Left ventricle myocardium superior (tissue), 1 donor: ENCODE measurements at regions not wholly inside any gene's neighbourhood (a gene's known extent, or its start where the extent isn't known, plus 50 kb on each side); places are given as distances from the start of the nearest gene placed in this dataset.
A peak's percentile ranks its signal among the peaks of the same experiment; 100 is the strongest.

Experiments
- ATAC-seq: fragments of 200-7000 bp; cut with Tn5 transposase; one replicate; pipeline ENCODE4 v1.9.1; 2020; ENCODE audit warnings: mild to moderate bottlenecking, moderate library complexity
- DNase-seq: peaks from one replicate; pipeline ENCODE4 v3.0.0-alpha.2; 2020
- intact Hi-C: fragments of 100-400 bp; cut with micrococcal nuclease; formaldehyde crosslinking; loops from one replicate; pipeline ENCODE4 v1.11.0; 2022
- donor health status: DM: no; HTN: yes; CAD: no; lungs with severe emphysema.

- intact Hi-C loops, result no loop called here
- no peak for DNase-seq
- no peak for ATAC-seq
These were observed 94.7 kb upstream of the GPM6B start for GRCh38 chrX:13911586-13911985.

GRCh38 chrX:13906093-13906492 lies 89.2 kb upstream of the GPM6B start:
- no peak for ATAC-seq
- intact Hi-C loops, result no loop called here

GRCh38 chrX:13903405-13903804 lies 86.5 kb upstream of the GPM6B start:
- intact Hi-C loops, result no loop called here
- DNase-seq (no peak), ATAC-seq (no peak)

More at GRCh38 chrX:13906093-13906492, 89.2 kb upstream of the GPM6B start:
- DNase-seq, result no peak

DNA sequence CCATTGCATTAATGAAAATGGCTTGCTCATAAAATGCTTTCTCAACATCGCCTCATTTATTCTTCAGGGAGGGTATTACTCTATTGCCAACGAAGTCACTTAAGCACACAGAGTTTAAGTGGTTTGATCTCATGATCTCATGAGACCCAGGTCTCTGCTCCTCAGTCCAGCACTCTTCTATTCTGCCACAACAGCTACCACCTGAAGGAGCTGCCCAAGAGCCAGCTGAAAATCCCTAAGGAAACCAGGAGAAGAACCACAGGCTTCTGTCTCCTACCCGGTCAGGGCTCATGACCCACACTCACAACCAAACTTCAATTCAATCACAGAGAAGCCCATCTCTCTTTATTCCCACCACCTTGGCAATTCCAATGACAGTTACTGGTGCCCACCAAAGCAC lies 85.5 kb upstream of the GPM6B start:
- ATAC-seq, result no peak

DNA sequence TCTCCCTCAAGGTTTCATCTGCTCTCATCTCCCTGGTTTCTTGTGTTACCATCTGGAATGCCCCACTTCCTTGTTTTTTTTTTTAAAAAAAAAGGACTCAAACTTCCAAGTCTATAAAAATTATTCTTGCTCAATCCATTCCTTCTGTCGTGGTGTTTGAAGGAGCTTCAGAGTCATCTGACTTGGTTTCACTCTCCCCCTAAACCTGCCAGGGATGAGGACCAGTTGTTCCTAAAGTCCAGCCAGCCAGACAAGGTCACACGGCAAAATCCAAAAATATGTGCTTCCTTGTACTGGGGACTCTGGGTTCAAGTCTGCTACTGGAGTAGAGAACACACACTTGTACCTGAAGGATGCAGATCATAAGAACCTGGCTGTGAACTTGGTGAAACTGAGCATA lies 84.5 kb upstream of the GPM6B start:
- DNase-seq, result no peak
- ATAC-seq, result no peak
- intact Hi-C loops, result no loop called here

More for the DNA sequence above, 85.5 kb upstream of the GPM6B start:
- DNase-seq, result no peak
- intact Hi-C loops, result no loop called here

- ATAC-seq, result no peak
- intact Hi-C loops, result no loop called here
These were observed 83.5 kb upstream of the GPM6B start for GRCh38 chrX:13900351-13900750.

DNA sequence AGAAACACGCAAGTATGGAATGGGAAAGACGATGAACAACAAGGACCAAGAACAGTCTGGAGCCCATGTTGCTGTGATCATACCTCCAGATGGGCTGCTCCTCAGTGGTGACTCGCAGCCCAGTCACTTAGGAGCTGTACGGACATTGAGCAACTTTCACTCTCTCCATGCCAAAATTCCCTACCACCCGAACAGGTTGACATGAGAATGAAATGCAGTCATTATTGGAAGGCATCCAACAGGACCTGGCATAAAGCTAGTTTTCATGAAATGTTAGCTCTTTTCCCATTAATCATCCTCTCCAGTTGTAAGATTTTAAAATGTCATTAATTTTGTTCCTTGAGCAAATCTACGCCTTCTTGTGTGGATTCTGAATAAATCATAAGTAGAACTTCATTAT lies 82.7 kb upstream of the GPM6B start:
- DNase-seq (no peak), ATAC-seq (peak; percentile 41)
- intact Hi-C loops, result no loop called here

More at GRCh38 chrX:13900351-13900750, 83.5 kb upstream of the GPM6B start:
- no peak for DNase-seq

DNA sequence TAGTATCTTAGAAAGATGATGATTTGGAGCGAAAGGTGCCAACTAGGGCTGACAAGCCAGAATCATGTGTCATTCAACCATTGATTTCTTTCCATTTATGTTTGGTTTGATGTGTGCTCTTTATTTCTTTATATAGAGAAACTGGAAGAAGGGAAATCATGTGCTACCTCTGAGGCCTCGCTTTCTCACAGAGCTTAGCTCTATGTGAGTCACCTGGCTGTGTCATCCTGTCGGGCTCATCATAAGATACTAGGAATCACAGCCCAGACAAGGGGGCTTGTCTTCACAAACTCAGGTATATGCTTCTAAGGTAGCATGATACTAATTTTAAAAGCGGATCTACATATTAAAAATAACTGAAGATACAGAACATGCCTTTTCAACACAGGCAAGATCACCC lies 81.7 kb upstream of the GPM6B start:
- intact Hi-C loops, result no loop called here
- DNase-seq (no peak), ATAC-seq (no peak)

DNA sequence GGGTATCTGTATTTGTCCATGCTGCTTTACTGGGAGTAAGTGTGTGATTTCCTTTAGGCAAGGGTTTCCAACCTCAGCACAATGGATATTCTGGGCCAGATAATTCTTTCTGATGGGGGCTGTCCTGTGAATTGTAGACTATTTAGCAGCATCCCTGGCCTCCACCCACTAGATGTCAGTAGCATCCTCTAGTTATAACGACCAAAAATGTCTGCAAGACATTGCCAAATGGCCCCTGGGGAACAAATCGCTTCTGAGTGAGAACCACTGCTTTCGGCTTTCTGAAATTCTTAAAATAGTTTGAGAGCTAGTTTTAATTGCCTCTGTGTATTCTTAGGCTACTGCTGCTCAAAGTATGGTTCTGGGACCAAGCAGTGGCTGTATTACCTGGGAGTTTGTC lies 81.2 kb upstream of the GPM6B start:
- DNase-seq, result no peak
- ATAC-seq, result no peak
- intact Hi-C loops, result no loop called here

DNA sequence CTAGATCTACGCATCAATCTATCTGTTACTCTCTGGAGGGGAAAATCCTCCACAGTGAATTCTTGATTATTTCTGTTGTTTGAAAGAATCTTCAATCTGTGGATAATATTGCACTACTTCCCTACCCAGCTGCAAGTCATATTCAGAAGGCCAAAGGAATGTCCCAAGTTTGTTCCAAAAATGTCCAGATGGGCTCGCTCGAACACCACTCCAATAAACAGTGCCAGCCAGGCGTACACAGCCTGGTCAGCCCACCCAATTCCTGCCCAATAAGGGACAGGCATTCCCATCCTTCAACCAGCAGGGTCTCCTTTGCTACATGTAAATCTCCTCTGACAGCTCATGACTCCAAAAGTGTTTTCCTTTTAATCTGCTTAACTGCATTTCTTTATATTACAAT lies 80.7 kb upstream of the GPM6B start:
- intact Hi-C loops, result no loop called here
- DNase-seq (no peak), ATAC-seq (no peak)

DNA sequence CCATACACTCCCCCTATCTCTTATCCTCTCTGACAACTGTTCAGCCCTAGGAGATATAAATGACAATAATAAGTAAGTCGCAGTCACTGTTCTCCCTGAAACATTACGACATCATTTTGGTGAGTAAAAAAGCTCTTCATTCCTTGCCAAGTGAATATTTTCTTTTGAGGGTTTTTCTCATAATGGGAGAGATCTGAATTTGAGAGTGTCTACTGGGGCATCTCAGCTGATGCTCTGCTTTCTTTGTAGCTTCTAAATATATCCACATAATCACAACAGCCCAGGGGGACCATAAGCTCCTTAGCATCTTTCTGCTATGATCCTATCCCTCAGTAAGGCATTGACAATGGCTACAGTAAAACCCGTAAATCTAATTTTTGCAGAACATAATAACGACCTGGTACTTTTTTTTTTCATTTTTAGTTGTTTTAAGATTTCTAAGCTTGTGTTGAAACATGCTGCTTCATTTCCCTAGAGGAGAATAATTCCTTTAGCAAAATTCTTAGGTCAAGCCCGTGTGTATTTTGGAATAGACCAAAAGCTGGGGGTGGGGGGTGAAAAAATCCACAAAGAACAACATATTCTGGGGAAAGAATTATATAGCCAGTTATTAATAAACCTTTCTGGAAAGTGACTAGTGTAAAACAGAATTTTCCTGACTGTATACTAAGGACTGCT lies 78.1 kb upstream of the GPM6B start:
- peak; percentile 41 for ATAC-seq

DNA sequence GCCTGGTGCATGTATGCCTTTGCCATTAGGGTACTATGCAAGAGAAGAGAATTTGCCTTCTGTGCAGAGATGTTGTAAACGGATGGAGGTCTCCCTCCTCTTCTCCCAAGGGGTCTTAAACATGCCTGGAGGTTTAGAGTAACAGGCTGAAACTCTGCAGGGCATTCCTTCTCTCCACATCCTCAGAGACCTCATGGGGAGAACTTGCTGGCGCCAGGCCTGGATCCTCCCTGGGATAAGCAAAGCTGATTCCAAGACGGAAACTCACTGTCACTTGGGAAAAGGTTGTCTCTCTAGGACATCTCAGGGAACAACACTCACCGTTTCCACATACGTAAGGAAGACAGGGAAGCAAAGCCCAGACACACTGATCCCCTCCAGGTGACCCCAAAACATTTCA lies 76.9 kb upstream of the GPM6B start:
- peak; percentile 41 for DNase-seq
- intact Hi-C loops, result no loop called here
- peak; percentile 54 for ATAC-seq

More for the DNA sequence above, 78.1 kb upstream of the GPM6B start:
- intact Hi-C loops, result no loop called here
- DNase-seq, result no peak

- intact Hi-C loops, result no loop called here
These were observed 76.0 kb upstream of the GPM6B start for GRCh38 chrX:13892856-13893255.

GRCh38 chrX:13891377-13892140 lies 74.7 kb upstream of the GPM6B start:
- intact Hi-C loops, result no loop called here
- ATAC-seq, result no peak
- no peak for DNase-seq

More at GRCh38 chrX:13892856-13893255, 76.0 kb upstream of the GPM6B start:
- DNase-seq, result no peak
- ATAC-seq, result no peak

- DNase-seq (no peak), ATAC-seq (no peak)
- intact Hi-C loops, result no loop called here
These were observed 73.9 kb upstream of the GPM6B start for GRCh38 chrX:13890806-13891205.

DNA sequence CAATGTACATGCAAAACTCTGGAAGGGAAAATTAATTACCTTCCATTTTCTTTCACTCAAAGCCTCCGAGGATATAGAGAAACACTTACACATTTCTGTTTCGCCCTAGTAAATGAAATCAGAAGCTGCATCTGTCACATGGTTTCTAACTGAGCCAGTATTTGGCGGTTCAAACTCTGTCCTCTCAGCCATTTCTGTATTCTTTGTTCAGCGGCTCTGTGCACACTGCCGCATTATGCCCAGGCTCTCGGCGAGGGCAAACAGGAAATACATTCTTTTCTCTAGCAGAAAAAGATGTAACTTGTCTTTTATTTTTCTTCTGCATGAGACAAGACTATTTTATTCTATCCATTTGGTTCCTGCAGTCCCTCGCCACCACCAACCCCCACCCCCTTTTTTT lies 71.4 kb upstream of the GPM6B start:
- intact Hi-C loops, result no loop called here
- DNase-seq (no peak), ATAC-seq (no peak)

GRCh38 chrX:13885591-13885990 lies 68.7 kb upstream of the GPM6B start:
- intact Hi-C loops, result no loop called here
- ATAC-seq (no peak), DNase-seq (no peak)

GRCh38 chrX:13876652-13877051 lies 59.8 kb upstream of the GPM6B start:
- intact Hi-C loops, result no loop called here
- ATAC-seq (peak; percentile 48), DNase-seq (no peak)

- DNase-seq (no peak), ATAC-seq (no peak)
- intact Hi-C loops, result no loop called here
These were observed 58.7 kb upstream of the GPM6B start for GRCh38 chrX:13875572-13875971.

- ATAC-seq, result no peak
- intact Hi-C loops, result no loop called here
- DNase-seq, result no peak
These were observed 51.7 kb upstream of the GPM6B start for GRCh38 chrX:13868591-13868990.
